Astrocyte (in vitro differentiated cells and primary cell): ENCODE measurements at regions not wholly inside any gene's neighbourhood (a gene's known extent, or its start where the extent isn't known, plus 50 kb on each side); places are given as distances from the start of the nearest gene placed in this dataset.

Source experiments
- CTCF ChIP-seq: IDR thresholded peaks from 2 replicates; pipeline ENCODE4 v1.5.1; 2011; ENCODE audit warnings: low read depth, mild to moderate bottlenecking, inconsistent platforms, low read length, moderate library complexity; ENCODE audit not compliant: insufficient read depth
- EZH2 ChIP-seq: IDR thresholded peaks from 2 replicates; pipeline ENCODE4 v1.6.1; 2012; ENCODE audit warnings: mild to moderate bottlenecking, low read length, inconsistent platforms; ENCODE audit not compliant: insufficient read depth

GRCh38 chr1:115183158-115183557 lies 93.9 kb upstream of the TSPAN2 start:
- TF ChIP-seq EZH2 = no peak
- TF ChIP-seq CTCF = no peak
